T-helper 1 cell treated with Interleukin-12 subunit alpha and Interleukin-12 subunit beta and Interleukin-4 antibody, amounts not matched to agents 30 ng/mL and 1 ng/mL, for 36 hours (primary cell): ENCODE measurements at regions not wholly inside any gene's neighbourhood (a gene's known extent, or its start where the extent isn't known, plus 50 kb on each side); places are given as distances from the start of the nearest gene placed in this dataset.

ENCODE experiments used
- intact Hi-C: fragments of 100-400 bp; cut with micrococcal nuclease; formaldehyde crosslinking; loops from one replicate; pipeline ENCODE4 v1.15.1; 2024

DNA sequence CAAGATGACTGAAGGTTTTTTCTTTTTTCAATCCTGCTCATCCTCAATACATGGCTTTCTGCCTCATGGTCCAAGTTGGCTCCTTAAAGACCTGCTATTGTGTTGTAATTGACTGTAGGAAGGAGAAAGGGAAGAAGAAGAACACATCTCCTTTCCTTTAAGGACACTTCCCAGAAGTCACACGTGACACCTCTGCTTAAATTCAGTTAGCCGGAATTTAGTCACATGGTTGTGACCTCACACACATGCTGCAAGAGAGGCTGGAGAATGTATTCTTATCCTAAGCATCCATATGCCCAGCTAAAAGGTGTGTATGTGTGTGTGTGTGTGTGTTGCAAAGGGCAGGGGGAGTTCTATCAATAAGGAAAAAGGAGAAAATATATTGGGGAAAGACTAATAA is 185.8 kb upstream of the IL12A start:
- intact Hi-C loops = no loop called here

DNA sequence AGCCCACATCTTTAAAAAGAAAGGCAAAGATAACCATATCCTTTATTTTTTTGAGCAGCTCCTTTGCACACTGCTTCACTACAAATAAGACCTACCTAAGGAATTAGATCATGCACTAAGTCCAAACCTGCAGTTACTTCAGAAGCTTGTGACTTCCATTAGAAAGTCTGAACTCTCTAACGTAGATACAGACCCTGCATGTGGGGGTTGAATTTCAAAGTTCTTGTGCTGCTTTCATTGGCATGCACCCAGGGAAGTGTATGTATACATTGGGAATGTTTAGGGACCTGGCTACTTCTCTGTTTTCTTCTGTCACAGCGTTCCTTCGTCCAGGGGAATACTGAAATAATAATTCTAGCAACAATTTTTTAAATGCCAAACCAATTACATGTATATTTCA is 185.2 kb upstream of the IL12A start:
- intact Hi-C loops = no loop called here

DNA sequence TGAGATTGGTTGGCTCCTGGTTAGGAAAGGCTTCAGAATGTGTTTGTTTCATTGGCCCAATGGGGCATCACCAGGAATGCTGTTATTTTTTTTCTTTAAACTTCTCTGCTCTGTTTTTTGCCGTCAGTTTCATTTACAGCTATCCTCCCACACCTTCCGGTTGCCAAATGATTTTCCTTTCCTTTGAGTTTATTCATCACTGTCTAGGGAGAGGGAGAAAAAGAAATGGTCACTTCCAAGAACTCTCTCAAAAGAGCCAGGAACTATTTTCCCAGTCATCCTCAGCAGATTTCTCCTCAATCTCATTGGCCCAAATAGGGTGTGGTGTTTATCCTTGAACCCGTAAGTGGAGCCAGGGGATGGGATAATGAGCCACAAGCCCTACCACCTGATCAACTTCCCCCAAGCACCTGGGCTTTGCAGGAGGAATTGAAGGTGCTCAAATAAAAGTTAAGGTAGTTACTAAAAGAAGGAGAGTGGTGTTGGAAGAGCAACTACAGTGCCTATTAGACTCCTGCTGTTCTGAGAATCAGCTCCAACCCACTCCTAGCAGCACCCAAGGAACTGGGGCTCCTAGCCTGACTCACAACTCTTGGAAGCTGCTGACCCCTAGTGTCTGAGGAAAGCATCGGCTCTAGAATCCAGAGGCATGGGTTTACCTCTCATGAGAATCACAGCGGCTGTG is 183.8 kb upstream of the IL12A start:
- intact Hi-C loops = loop anchor here (1.0 kb wide), 2 partner anchors 542 to 960 kb away; no protein-coding TSS in a partner anchor

DNA sequence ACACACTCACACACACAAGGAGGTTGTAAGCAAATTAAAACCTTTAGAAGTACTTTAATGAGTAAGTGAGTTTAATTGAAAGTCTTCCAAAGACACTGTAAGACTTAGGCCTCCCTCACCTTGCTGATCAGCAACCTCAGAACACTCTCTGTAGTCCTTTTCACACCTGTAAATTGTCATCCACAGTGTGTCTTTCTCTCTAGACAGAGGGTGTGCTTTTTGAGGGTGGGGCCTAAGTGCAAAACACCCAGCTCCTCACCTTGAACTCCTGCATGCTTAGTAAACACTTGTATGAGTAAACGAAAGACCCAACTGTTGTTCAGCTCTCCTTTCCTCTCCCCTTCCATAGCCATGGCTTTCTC is 183.2 kb upstream of the IL12A start:
- intact Hi-C loops = loop anchor here (1.0 kb wide), 2 partner anchors 542 to 960 kb away; no protein-coding TSS in a partner anchor

DNA sequence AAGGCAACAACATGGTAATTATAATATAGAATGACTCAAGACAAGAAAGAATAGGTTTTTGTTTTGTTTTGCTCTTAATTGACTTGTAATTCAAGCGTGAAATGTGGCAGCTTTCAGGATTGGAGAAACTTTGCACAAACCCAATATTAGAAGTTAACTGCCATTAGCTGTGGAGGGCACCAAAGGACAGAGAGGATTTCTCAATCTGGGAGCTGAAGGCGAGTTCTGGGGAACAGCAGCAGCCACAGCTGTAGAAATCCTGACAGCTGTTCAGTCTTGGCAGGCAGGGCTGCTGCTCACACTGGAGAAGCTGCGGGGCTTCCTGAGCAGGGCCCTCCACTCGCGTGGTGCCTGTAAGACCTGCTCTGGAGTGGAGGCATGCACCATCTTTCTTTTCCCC is 182.2 kb upstream of the IL12A start:
- intact Hi-C loops = no loop called here

DNA sequence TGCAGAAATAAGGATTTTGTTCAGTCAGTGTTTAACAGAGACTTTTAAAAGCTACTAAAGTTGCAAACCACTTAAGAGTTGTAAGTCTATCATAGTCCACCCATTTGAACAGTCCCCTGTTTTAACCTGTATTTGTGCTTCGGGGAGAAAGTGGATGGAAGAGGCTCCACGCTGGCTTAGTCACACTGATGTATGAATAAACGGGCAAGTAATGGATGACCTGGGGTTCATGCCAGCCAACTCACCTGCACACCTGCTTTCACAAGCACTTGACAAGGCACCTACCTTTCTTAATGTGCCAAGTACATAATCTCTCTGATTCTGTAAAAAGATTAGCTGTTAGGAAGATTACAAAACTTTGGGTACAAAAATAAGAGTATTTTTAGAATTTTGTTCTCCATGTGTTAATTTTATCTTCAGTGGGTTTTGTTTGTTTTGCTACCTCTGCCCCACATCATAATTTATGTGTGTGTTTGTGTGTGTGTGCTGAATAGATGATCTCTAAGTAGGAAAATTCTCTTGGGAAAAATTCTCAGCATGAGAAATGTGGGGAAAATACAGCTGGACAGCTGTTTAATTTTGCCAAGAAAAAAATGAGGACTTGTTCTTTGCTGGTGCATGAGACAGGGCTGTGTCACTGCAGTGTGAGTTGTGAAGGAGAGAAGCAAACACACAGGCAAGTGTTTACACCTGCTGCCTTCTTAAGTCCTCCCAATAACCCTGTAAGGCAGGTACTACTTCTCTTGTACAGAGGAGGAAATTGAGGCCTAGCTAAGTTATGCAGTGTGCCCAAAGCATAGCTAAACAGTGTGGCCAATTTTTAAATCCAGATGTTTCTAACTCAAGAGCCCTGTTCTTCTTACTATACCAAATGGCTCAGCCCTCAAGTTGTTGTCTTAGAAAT is 181.2 kb upstream of the IL12A start:
- intact Hi-C loops = no loop called here

DNA sequence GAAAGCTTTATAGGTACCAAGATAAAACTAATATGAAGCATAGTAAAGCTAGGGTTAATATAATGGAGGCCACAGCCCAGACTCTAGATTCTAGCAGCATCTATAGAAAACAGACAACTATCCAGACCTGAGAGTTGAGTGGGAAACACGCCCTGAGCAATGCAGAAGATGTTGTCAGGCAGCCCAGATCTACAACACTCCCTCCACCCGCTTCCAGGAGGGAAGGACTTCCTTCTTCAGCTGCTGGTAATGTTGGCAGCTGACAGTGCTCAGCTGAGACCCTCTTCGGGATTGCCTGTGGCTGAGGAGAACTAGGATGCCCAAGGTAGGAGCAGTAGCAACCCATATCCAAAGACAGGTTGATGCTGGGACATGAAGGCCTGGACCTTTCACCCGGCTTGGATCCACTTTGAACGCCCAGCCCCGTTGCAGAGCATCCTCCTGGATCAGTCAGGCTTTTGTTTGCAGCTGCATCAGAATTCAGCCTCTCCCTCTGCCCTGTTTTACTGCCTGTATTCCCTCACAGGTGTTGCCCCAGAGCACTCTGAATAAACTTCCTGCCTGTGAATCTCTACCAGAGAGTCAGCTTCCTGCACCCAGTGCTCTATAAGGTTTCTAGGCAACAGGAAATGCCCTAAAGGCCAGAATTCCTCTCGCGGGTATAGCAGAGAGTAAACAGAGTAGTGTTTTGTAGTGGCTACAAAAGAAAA is 174.7 kb upstream of the IL12A start:
- intact Hi-C loops = no loop called here

DNA sequence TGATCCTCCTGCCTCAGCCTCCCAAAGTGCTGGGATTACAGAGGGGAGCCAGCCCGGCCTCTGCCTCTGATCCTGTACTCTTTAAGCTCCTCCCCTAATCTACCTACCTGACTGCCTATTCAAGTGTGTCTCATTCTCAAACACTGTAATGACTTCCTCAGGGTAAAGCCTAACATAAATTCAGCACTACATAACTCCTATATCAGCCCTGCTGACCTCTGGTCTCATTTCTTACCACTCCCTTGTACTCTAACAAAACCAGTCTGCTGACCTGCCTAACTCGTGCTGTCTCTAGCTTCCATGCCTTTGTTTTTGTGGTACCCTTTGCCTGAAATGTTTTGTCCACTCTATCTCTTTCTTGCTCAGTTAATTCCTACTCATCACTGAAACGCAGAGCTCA is 172.1 kb upstream of the IL12A start:
- intact Hi-C loops = no loop called here

DNA sequence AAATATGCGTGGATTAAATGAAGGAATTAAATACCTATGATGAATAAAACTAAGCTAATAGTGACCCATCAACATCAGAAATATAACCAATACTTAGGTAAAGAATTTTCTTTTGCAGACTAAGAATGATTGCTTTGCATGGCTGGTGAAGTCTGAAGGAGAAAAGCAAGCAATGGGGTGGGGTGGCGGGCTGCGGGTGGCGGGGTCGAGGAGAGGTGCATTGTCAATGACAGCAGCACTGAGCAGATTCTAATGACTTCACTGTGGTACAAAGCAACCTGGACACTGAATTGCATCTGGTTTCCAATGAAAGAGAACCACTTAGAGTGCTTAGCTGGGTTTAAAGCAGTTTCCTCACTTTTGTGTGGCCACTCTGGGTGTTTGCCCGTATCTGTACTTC is 171.5 kb upstream of the IL12A start:
- intact Hi-C loops = no loop called here

DNA sequence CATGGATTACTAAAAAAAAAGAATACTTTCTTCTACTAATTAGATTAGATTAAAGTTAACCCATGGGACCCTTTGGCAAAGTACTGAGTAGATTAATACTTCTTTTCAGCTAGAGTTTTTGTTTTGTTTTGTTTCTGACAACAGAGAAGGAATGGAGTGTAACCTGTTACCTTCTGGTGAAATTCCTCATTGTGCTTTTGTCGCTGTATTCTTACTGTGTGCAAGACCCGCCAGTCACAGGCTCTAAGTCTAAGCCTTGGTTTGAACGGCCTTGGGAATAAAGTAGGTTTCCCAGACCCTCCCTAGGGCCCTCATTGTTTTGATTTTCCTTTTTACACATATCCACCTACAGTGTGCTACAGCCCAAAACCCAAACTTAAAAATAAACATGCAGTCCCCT is 171.1 kb upstream of the IL12A start:
- intact Hi-C loops = no loop called here

DNA sequence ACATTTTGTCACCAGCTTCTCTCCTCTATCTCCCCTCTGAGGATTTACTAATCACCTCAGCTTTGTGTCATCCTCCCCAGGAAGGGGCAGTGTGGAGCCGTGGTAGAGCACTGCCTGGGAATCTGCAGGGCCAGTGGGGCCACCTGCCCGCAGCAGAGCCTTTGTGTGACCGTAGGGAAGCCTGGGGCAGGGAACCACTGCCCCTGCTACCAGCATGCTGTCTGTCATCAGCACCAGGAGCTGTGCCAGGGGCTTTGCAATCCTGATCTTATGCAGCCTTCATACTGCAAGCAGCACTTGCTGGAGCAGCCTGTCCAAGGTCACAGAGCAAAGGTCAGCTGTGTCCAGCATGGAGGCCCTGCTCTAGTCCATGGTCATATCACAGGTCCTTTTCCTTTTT is 170.2 kb upstream of the IL12A start:
- intact Hi-C loops = no loop called here

DNA sequence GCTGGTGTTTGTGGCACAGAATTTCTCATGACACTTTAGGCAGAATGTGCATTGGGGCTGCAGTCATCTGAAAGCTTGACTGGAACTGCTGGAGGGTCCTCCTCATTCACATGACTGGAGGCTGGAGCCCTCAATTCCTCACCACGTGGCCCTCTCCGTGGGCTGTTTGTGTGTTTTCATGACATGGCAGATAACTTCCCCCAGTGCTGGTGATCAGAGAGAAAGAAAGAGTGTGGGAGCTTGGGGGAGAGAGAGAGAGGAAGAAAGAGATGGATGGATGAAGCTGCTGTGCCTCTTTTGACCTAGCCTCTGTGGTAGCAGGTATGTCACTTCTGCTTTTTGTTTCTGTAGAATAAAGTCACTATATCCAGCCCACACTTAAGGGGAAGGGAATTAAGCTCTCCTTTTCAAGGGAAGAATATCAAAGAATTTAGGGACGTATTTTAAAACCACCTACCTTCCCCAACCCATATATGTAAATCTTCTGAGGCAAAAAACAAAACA is 169.6 kb upstream of the IL12A start:
- intact Hi-C loops = no loop called here

DNA sequence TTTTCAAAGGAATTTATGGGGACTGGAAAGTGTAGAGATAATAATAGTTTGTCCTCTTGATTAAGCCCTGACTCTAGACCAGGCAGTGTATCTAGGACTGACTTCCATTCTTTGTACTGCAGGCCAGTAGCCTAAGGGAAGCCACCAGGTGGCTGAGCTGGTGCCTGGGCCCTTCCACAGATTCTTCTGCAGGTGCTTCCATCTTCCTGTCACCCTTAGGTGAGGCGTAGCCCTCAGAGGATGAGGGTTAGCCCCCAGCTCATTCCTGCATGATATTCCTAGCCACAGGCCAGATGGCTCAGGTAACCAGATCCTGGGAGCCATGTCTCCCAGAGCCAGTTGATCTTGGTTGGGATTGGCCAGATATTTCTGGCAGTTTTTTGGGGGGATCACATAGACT is 169.0 kb upstream of the IL12A start:
- intact Hi-C loops = no loop called here

DNA sequence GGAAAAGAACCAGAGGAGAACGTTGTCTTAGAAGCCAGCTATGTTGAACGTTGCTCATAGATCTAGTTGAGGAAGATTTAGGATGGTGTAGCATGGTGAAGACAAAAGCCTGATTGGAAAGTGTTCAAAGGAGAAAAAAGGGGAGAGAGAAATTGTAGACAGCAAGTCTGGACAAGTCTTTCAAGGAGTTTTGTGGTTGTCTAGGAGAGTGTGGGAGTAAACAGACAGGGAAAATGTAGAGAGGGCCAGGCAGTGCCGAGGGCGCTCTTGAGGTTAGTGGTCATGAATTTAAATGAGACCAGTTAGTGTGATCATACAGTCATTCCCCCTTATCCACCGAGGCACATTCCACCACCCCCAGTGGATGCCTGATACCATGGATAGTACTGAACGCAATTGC is 167.5 kb upstream of the IL12A start:
- intact Hi-C loops = no loop called here

DNA sequence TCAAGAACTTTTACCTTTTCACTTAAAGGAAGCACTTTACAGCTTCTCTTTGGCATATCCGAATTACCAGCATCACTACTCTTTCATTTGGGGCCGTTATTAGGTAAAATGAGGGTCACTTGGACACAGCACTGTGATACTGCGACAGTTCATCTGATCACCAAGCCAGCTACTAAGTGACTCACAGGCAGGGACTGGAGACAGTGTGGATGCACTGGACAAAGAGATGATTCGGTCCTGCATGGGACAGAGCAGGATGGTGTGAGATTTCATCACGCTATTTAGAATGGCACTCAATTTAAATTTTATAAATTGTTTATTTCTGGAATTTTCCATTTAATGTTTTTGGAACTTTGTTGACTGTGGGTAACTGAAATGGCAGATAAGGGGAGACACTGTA is 166.9 kb upstream of the IL12A start:
- intact Hi-C loops = no loop called here

DNA sequence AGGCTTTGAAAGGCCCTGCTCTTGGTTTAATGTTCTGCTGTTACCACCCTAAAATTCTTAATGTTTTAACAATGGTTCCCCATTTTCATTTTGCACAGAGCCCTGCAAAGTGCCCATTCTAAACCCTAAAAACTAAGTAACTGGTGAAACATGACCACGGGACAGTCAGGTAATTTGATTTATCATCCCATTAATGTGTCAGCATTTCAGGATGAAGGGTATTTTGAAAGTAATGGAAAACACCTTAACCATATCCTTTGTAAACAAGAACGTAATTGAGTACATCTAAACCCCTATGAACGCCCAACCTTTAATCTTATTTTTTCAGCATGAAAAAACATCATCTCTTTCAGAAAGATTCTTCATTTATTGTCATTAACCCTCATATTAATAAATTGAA is 164.9 kb upstream of the IL12A start:
- intact Hi-C loops = no loop called here

DNA sequence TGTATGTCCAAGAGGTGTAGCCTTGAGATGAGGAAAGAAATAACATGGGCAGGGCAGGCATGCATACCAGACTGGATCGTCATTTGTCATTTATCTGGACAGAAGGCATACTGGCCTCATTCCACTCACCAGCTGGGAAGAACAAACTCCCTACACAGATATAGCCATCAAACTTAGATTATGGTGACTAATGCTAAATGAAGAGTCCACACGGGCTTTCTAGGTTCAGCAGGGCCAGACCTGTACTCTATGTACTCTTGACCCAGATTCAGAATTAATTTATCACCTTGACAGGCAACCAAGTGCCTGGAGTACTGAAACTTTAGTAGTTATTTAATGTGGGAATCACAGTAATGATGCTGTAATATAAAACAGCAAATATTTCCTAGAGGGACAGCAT is 164.3 kb upstream of the IL12A start:
- intact Hi-C loops = no loop called here

DNA sequence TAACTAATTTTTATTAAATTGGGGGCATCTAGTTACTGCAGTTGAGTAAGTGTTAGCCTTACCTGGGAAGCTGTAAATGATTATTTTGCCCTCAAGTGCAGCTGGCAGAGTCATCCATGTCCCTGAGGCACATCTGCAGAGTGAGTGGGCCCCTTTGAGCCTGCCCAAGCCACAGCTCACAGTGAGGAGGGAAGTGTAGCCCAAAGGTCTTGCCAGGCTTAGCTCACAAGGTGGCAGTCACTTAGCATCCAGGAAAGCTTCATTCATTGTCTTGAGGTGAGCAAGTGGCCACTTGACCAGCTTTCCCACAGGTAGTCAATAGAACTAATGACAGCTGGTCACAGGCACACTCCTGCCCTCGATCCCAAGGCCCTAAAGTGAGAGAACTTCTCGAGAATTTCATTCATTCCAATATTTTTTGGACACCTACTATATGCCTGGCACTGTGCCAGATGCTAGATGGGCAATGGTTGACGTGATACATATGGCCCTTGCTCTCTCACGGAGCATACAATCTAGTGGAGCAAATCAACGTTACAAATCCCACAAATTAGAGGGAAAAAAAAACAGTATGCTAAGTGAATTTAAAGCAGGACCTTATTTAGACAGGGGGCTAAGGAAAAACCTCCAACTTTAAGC is 163.3 kb upstream of the IL12A start:
- intact Hi-C loops = no loop called here

DNA sequence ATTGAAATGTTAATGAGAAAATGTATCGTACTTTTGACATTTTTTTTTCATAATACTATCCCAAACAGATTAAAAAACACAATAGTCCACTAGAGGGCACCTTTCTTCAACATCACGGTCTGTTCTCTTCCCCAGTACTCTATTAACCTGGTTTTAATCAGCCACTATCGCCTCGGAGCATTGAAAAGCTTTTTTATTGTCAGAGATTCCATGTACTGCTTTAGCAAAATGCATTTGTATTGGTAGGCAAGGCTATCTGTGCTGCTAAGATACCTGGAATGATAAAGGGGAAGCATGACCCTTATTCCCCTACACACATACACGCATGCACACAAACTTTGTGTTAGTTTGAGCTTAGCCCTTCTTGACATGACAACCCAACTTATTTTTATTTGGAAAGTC is 160.1 kb upstream of the IL12A start:
- intact Hi-C loops = loop anchor here (1.0 to 2.0 kb wide), 4 partner anchors 178 to 983 kb away; no protein-coding TSS in a partner anchor

DNA sequence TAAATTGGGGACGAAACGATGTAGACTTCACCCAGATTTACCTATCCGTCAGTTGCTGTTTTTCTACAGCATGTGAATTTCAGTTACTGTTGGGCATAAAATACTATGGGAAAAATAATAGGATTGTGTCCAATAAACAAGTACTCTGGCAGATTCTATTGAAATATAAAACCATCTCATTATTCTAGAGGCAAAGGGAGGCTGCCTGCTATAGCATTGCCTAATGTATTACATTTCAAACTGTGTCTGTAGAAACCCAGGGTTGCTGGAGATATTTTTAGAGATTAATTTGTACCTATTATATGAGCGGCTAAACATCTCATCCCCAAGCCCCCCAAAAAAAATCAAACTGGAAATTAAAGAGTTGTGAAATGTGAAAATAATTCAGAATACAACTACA is 159.6 kb upstream of the IL12A start:
- intact Hi-C loops = loop anchor here (2.0 kb wide), 1 partner anchor 584 kb away; no protein-coding TSS in a partner anchor

DNA sequence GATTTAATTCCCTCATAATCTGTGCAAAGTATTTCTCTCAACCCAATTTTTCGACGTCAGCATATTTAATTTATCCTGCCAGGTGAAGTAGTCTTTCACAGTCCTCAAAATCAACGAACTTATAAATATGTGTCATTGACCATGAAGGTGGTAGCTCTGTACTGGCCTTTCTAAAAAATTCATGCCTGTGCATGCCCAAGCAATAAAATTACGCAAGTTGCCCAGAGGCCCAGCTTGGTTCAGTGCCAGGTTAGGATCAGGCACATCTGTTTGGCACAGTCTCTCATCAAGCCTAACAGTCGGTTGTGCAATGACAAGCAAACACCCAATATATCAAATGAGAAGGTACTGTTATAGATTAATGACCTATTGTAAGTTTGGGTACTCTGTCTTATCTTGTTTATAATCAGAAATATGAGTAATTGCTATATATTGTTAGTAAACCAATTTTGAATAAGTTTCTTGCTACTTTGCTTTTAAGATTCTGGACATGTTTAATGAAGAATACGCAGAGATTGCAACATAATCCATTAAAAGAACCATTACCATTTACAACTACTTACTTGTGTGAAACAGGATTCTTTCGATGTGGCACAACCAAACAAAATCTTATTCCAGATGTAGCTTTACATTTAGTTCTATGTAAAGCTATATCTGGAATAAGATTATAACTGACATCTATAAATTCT is 159.0 kb upstream of the IL12A start:
- intact Hi-C loops = loop anchor here (2.0 kb wide), 1 partner anchor 583 kb away; no protein-coding TSS in a partner anchor
